Endothelial cell (in vitro differentiated cells): ENCODE measurements at regions not wholly inside any gene's neighbourhood (a gene's known extent, or its start where the extent isn't known, plus 50 kb on each side); places are given as distances from the start of the nearest gene placed in this dataset.

Experiments used
- DNase-seq: peaks from one replicate; pipeline ENCODE4 v3.0.0; 2021; ENCODE audit warnings: low spot score
- H3K27ac Mint-ChIP-seq: one replicate; pipeline ENCODE4 v1.8.0; 2021; ENCODE audit warnings: mixed read lengths, inconsistent platforms; ENCODE audit not compliant: unreplicated experiment
- H3K27me3 Mint-ChIP-seq: one replicate; pipeline ENCODE4 v1.8.0; 2021; ENCODE audit warnings: mild to moderate bottlenecking, moderate library complexity, mixed read lengths, inconsistent platforms; ENCODE audit not compliant: unreplicated experiment
- H3K36me3 Mint-ChIP-seq: one replicate; pipeline ENCODE4 v1.8.0; 2021; ENCODE audit warnings: mild to moderate bottlenecking, low read depth, mixed read lengths, inconsistent platforms; ENCODE audit not compliant: unreplicated experiment
- H3K4me1 Mint-ChIP-seq: one replicate; pipeline ENCODE4 v1.8.0; 2021; ENCODE audit warnings: mild to moderate bottlenecking, mixed read lengths, inconsistent platforms; ENCODE audit not compliant: unreplicated experiment
- H3K4me3 Mint-ChIP-seq: one replicate; pipeline ENCODE4 v1.8.0; 2021; ENCODE audit warnings: mild to moderate bottlenecking, mixed read lengths, inconsistent platforms; ENCODE audit not compliant: unreplicated experiment
- H3K9me3 Mint-ChIP-seq: one replicate; pipeline ENCODE4 v1.8.0; 2021; ENCODE audit warnings: mixed read lengths, inconsistent platforms; ENCODE audit not compliant: unreplicated experiment
- CTCF ChIP-seq: fragments of 200-600 bp; sonication (generic); IDR thresholded peaks from one replicate; pipeline ENCODE4 v1.5.0; 2021; ENCODE audit warnings: antibody characterized with exemption; ENCODE audit not compliant: unreplicated experiment

DNA sequence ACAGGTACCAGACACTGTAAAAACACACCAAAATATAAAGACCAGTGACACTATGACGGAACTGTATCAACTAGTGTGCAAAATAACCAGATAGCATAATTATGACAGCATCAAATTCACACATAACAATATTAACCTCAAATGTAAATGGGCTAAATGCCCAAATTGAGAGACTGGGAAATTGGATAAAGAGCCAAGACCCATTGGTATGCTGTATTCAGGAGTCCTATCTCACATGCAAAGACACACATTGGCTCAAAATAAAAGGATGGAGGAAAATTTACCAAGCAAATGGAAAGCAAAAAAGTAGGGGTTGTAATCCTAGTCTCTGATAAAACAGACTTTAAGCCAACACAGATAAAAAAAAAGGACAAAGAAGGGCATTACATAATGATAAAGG is 416.3 kb upstream of the ZNF608 start:
- TF ChIP-seq CTCF: no peak
- Mint-ChIP-seq H3K4me3 (no peak overlapping the region), H3K4me1 (no peaks in the 10 kb centered on the region), H3K9me3 (peaks cover 8% of the 10 kb centered on the region), H3K27ac (no peak overlapping the region), H3K27me3 (peaks cover 4% of the 10 kb centered on the region), H3K36me3 (peaks cover 9% of the 10 kb centered on the region)
- no peak for DNase-seq

DNA sequence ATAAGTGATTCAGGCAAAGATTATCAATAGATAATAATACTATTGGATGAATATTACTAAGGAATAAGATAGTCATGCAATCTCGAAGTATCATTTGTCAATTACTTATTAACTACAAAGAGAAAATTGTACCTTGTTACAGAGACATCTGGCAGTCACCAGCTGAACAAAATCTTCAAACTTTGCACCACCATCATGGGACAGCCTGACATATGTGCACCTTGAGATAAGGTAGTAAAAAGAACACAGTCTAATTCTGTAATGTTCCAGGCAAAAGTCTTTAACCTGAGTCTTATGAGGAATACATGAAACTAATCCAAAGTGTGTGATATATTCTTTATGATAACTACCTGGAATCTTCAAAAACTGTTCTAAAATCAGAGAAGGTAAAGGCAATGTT is 423.0 kb upstream of the ZNF608 start:
- Mint-ChIP-seq H3K4me3 (no peak overlapping the region), H3K36me3 (no peaks in the 10 kb centered on the region), H3K27ac (no peak overlapping the region), H3K27me3 (no peaks in the 10 kb centered on the region), H3K4me1 (no peaks in the 10 kb centered on the region), H3K9me3 (peaks cover 8% of the 10 kb centered on the region)
- no peak for DNase-seq
- no peak for TF ChIP-seq CTCF

- peaks cover 2% of the 10 kb centered on the region for H3K27me3 Mint-ChIP-seq
- H3K4me1 Mint-ChIP-seq: no peaks in the 10 kb centered on the region
- no peaks in the 10 kb centered on the region for H3K9me3 Mint-ChIP-seq
- DNase-seq: no peak
- TF ChIP-seq CTCF: no peak
- no peak overlapping the region for H3K27ac Mint-ChIP-seq
- H3K4me3 Mint-ChIP-seq: no peak overlapping the region
- H3K36me3 Mint-ChIP-seq: no peaks in the 10 kb centered on the region
Measured at GRCh38 chr5:125171641-125172040, 425.2 kb upstream of the ZNF608 start.

DNA sequence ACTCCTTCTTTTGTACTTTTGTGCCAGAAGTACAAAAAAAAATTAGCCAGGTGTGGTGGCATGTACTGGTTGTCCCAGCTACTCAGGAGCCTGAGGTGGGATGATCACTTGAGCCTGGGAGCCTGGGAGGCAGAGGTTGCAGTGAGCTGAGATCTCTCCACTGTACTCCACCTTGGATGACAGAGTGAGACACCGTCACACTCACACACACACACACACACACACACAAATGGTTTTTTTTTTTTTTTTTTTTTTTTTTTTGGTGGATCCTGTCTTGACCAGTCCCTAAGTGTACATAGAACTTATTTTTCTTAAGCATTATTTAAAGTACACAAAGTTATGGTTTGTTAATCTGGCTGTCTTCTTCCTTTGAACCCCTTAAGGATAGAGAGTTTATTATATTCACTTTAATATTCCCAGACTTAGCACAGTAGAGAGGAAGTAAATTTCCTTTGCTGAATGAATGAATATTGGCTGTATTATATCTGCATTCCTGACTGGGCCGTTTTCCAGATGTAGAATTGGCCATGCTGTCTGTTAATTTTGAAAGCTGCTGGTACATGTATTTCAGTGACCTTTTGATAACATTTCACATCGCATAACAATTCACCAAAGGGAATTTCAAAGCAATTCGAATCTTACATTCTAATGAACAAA is 429.0 kb upstream of the ZNF608 start:
- Mint-ChIP-seq H3K4me1 (no peaks in the 10 kb centered on the region), H3K36me3 (no peaks in the 10 kb centered on the region), H3K9me3 (no peaks in the 10 kb centered on the region), H3K27me3 (peaks cover 2% of the 10 kb centered on the region), H3K4me3 (no peak overlapping the region), H3K27ac (no peak overlapping the region)
- no peak for TF ChIP-seq CTCF
- DNase-seq: no peak

- no peak overlapping the region for H3K4me3 Mint-ChIP-seq
- no peaks in the 10 kb centered on the region for H3K36me3 Mint-ChIP-seq
- no peak for TF ChIP-seq CTCF
- H3K4me1 Mint-ChIP-seq: no peaks in the 10 kb centered on the region
- H3K9me3 Mint-ChIP-seq: no peaks in the 10 kb centered on the region
- H3K27ac Mint-ChIP-seq: no peak overlapping the region
- DNase-seq: no peak
- H3K27me3 Mint-ChIP-seq: peaks cover 2% of the 10 kb centered on the region
Measured at GRCh38 chr5:125176005-125176390, 429.6 kb upstream of the ZNF608 start.
